Keratinocyte (primary cell): ENCODE measurements at regions not wholly inside any gene's neighbourhood (a gene's known extent, or its start where the extent isn't known, plus 50 kb on each side); places are given as distances from the start of the nearest gene placed in this dataset.

Source experiments
- CTCF ChIP-seq, 3 experiments: IDR thresholded peaks in 1 of 3; conservative IDR thresholded peaks in 1 of 3; optimal IDR thresholded peaks in 1 of 3; 2 replicates in 2 of 3; 3 replicates in 1 of 3; pipeline versions ENCODE3 to v1.5.1; 2011; ENCODE audit warnings: low read length in 3 of 3, mild to moderate bottlenecking in 3 of 3, moderate library complexity in 2 of 3, control low read depth in 1 of 3, inconsistent platforms in 1 of 3; ENCODE audit not compliant: insufficient read depth in 2 of 3; ENCODE audit errors: extremely low read depth in 1 of 3
- EZH2 ChIP-seq: IDR thresholded peaks from one replicate; pipeline ENCODE4 v1.6.1; 2012; ENCODE audit warnings: inconsistent platforms, mild to moderate bottlenecking, low read length, moderate library complexity

GRCh38 chrX:149286940-149287349, 218.2 kb downstream of the IDS start:
- TF ChIP-seq CTCF (optimal IDR thresholded peaks at IDR 0.05 in 1 of 3, IDR thresholded peaks at IDR 0.05 in 1 of 3, conservative IDR thresholded peaks at IDR 0.05 in 1 of 3; ENCODE audit: extremely low read depth in 1 of 3, insufficient read depth in 2 of 3, low read length in 3 of 3) (peak; percentile 52 to 76 (median 70)), EZH2 (no peak)
